ENCODE measurements at regions not wholly inside any gene's neighbourhood (a gene's known extent, or its start where the extent isn't known, plus 50 kb on each side); places are given as distances from the start of the nearest gene placed in this dataset.
A peak's percentile ranks its signal among the peaks of the same experiment; 100 is the strongest.

DNA sequence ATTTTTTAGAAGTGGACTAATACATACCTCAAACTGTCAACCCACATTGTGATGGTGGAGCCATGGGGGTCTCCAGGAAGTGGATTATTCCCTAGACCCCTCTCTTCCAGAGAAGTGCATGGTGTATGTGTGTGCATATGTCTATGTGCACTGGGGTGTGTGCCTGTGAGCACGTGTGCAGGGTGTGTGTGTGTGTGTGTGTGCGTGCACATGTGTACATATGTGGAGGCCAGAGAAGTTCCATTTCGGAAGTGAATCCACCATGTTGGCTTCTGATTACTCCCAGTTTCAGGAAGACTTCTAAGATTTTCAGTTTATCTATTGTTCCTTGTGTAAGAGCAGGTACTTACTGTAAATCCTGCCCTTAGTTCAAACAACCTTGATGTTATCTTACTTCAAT lies 208.5 kb upstream of the SULF2 start:
- H3K4me3 ChIP-seq = no peak overlapping the region
- H3K27me3 ChIP-seq = no peaks in the 10 kb centered on the region
- H3K9me3 ChIP-seq = peaks cover 0 to 23% (median 0%) of the 10 kb centered on the region in 3 donors

DNA sequence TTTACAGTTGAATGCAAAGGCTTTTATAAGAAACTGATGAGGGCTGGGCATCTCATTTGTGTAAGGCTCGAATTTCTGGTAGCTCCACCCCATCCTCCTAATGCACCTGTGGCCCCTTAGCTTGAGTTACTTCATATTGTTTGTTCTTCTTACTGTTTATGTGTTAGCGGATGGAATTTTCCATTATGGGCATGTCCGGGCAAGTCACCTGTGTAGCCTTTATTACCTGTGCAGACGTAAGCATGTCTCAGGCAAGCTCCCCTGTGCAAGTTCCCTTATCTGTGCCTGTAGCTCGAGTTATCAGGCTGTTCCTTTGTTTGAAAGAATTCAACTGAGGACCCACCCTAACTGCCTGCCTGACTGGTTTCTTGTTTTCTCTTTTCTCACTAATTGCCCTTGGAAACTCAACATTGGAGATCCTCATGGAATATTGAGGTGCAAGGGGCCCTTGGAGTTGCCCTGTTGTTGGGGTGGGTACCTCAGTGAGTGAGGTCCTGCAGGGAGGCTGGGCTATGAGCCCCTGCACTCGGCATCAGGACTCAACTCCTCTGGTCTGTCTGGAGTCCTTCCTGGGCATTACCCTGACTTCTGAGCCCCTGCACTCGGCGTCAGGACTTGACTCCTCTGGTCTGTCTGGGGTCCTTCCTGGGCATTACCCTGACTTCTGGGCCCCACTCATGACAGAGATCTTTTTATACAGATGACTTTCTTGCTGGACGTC lies 207.9 kb upstream of the SULF2 start:
- H3K9me3 ChIP-seq = peaks cover 0 to 23% (median 0%) of the 10 kb centered on the region in 3 donors
- no peak overlapping the region for H3K4me3 ChIP-seq
- no peaks in the 10 kb centered on the region for H3K36me3 ChIP-seq
- DNase-seq = no peak
- intact Hi-C loops (cut with DNase I) = no loop called here
- WGBS, 2 donors = 65 to 75% methylated on average over 9 of the region's 9 CpGs
- no peaks in the 10 kb centered on the region for H3K27me3 ChIP-seq
- H3K27ac ChIP-seq = peak overlapping the region in 3 of 4 donors; percentile 33 to 66 (median 64)
- H3K4me1 ChIP-seq = peaks cover 0 to 44% (median 5%) of the 10 kb centered on the region in 3 donors
- no peak for TF ChIP-seq POLR2A (IDR thresholded peaks at IDR 0.05)
- TF ChIP-seq, protein P1, sequence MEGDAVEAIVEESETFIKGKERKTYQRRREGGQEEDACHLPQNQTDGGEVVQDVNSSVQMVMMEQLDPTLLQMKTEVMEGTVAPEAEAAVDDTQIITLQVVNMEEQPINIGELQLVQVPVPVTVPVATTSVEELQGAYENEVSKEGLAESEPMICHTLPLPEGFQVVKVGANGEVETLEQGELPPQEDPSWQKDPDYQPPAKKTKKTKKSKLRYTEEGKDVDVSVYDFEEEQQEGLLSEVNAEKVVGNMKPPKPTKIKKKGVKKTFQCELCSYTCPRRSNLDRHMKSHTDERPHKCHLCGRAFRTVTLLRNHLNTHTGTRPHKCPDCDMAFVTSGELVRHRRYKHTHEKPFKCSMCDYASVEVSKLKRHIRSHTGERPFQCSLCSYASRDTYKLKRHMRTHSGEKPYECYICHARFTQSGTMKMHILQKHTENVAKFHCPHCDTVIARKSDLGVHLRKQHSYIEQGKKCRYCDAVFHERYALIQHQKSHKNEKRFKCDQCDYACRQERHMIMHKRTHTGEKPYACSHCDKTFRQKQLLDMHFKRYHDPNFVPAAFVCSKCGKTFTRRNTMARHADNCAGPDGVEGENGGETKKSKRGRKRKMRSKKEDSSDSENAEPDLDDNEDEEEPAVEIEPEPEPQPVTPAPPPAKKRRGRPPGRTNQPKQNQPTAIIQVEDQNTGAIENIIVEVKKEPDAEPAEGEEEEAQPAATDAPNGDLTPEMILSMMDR (IDR thresholded peaks at IDR 0.05) = no peak

More for the DNA sequence above, 208.5 kb upstream of the SULF2 start:
- WGBS, 2 donors = 95% methylated on average over 3 of the region's 3 CpGs
- TF ChIP-seq, protein P1 (IDR thresholded peaks at IDR 0.05) = no peak
- TF ChIP-seq POLR2A (IDR thresholded peaks at IDR 0.05) = no peak
- Histone ChIP-seq H3K36me3 (no peaks in the 10 kb centered on the region), H3K27ac (peak overlapping the region in 1 of 4 donors; percentile 66), H3K4me1 (peaks cover 0 to 44% (median 5%) of the 10 kb centered on the region in 3 donors)
- DNase-seq = no peak
- intact Hi-C loops (cut with DNase I) = no loop called here

DNA sequence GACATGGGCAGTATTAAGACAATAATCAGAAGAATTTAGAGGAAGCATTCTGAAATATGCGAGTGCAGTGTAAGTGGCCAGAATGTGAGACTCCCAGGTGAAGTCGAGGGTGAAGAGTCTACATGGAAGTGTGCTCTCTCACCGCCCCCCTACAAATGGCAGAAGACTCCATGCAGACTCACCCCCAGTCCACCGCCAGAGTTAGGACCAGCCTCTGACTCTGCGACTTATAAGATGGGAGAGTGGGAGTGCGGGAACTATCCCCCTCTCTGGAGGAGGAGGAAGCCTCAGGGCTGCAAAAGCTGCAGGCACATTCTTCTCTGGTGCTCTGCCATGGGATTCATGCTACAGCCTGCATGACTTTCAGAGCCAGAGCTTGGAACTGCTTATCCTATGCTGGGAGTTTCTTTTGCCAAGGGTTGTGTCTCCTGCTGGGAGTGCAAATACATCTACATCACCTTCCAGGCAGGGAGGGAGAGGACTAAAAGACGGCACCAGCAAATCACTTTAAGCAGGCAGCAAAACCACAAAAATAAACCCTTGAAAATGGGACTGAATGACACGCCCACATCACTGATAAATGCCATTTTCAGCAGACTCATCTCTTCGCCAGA lies 206.7 kb upstream of the SULF2 start:
- DNase-seq = no peak
- Histone ChIP-seq H3K27me3 (no peaks in the 10 kb centered on the region), H3K4me1 (peaks cover 0 to 44% (median 5%) of the 10 kb centered on the region in 3 donors), H3K9me3 (peaks cover 0 to 23% (median 0%) of the 10 kb centered on the region in 3 donors), H3K4me3 (no peak overlapping the region), H3K27ac (peak overlapping the region in 3 of 4 donors; percentile 33 to 66 (median 64)), H3K36me3 (no peaks in the 10 kb centered on the region)
- 40 to 55% methylated on average over 8 to 9 of the region's 9 CpGs for WGBS, 2 donors
- TF ChIP-seq, protein P1 (IDR thresholded peaks at IDR 0.05) = no peak
- TF ChIP-seq POLR2A (IDR thresholded peaks at IDR 0.05) = no peak
- intact Hi-C loops (cut with DNase I) = no loop called here

DNA sequence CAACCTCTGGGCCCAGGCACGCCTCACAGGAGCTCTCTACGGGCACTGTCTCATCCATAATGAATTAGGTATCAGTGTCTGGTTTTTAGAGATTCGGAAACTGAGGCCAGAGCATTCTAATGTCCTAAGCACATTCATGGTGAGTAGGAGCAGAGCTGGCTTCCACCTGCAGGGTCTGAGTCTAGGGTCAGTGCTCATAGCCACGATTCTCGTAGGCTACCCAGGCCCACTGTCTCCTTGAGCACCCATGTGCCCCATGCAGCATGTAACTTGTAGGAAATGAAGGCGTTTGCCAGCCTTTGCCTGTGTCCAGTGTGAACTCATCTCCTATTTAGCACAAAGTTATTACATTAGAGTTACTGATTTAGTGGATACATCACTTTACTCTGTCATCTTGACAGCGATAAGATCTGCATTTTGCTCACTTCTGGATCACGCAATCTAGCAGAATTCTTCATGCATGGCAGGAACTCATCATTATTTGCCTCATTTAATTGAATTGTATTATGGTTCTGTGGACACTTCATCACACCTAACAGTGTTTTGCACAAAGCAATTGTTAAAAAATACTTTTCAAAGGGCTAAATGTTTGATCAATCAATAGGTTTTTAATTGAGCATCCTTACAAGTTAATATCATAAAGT lies 205.3 kb upstream of the SULF2 start:
- no peaks in the 10 kb centered on the region for H3K36me3 ChIP-seq
- H3K27ac ChIP-seq = peak overlapping the region in 3 of 4 donors; percentile 52 to 70 (median 66)
- no peak overlapping the region for H3K4me3 ChIP-seq
- H3K4me1 ChIP-seq = peaks cover 0 to 44% (median 5%) of the 10 kb centered on the region in 3 donors
- WGBS, 2 donors = 69 to 80% methylated on average over 6 to 8 of the region's 8 CpGs
- intact Hi-C loops (cut with DNase I) = no loop called here
- H3K9me3 ChIP-seq = peaks cover 0 to 23% (median 0%) of the 10 kb centered on the region in 3 donors
- no peaks in the 10 kb centered on the region for H3K27me3 ChIP-seq
- TF ChIP-seq, protein P1 (IDR thresholded peaks at IDR 0.05) = no peak
- no peak for TF ChIP-seq POLR2A (IDR thresholded peaks at IDR 0.05)
- DNase-seq = no peak

DNA sequence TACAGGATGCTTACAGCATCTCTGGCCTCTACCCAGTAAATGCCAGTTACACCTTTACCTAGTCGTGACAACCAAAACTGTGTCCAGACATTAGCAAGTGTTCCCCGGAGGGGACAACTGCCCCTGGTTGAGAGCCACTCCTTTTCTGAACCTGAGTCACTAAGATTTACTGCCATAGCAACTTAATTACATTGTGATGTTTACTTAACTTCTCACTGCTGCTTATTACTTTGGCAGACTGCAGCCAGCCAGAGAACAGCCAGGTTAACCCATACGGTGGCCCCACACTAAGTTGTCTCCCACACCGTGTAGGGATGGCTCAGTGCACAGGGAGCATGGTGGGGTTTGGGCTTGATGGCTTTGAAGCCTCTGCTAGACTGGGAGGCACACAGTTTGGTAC lies 204.7 kb upstream of the SULF2 start:
- intact Hi-C loops (cut with DNase I) = no loop called here
- H3K36me3 ChIP-seq = no peaks in the 10 kb centered on the region
- H3K27ac ChIP-seq = peak overlapping the region; percentile 28 to 70 (median 59)
- no peaks in the 10 kb centered on the region for H3K27me3 ChIP-seq
- H3K9me3 ChIP-seq = peaks cover 0 to 23% (median 0%) of the 10 kb centered on the region in 3 donors
- WGBS, 2 donors = 12 to 49% methylated on average over 4 of the region's 4 CpGs
- no peak overlapping the region for H3K4me3 ChIP-seq
- no peak for DNase-seq
- TF ChIP-seq, protein P1 (IDR thresholded peaks at IDR 0.05) = no peak
- TF ChIP-seq POLR2A (IDR thresholded peaks at IDR 0.05) = no peak
- peaks cover 0 to 49% (median 5%) of the 10 kb centered on the region in 3 donors for H3K4me1 ChIP-seq

Data from esophagus squamous epithelium (tissue), 5 donors.